ENCODE measurements at regions not wholly inside any gene's neighbourhood (a gene's known extent, or its start where the extent isn't known, plus 50 kb on each side); places are given as distances from the start of the nearest gene placed in this dataset.

GRCh38 chr6:120947111-120947510 is 387.2 kb downstream of the TBC1D32 start:
- TF ChIP-seq POLR2AphosphoS5 (IDR thresholded peaks at IDR 0.05; ENCODE audit: low read depth, low read length) (no peak), SIN3A (IDR thresholded peaks at IDR 0.05; ENCODE audit: borderline replicate concordance, insufficient read depth, low read length) (no peak), TAF1 (IDR thresholded peaks at IDR 0.05; ENCODE audit: borderline replicate concordance, insufficient read depth, low read length) (no peak), REST (IDR thresholded peaks at IDR 0.05; ENCODE audit: insufficient read depth in 1 of 2, low read depth in 2 of 2, low read length in 2 of 2) (no peak)

All from PFSK-1 (cell line).